NT2/D1 (cell line): ENCODE measurements at regions not wholly inside any gene's neighbourhood (a gene's known extent, or its start where the extent isn't known, plus 50 kb on each side); places are given as distances from the start of the nearest gene placed in this dataset.

Experiments
- YY1 ChIP-seq: IDR thresholded peaks from 2 replicates; pipeline ENCODE4 v1.6.1; 2011; ENCODE audit not compliant: insufficient read length, insufficient read depth
- ZNF274 ChIP-seq: IDR thresholded peaks from 2 replicates; pipeline ENCODE4 v1.6.1; 2011; ENCODE audit warnings: mild to moderate bottlenecking, low read depth, low read length

- TF ChIP-seq ZNF274 (no peak), YY1 (no peak)
Observed at GRCh38 chr15:52857937-52858781, 68.0 kb upstream of the ONECUT1 start.
